GM12878 (cell line): ENCODE measurements at regions not wholly inside any gene's neighbourhood (a gene's known extent, or its start where the extent isn't known, plus 50 kb on each side); places are given as distances from the start of the nearest gene placed in this dataset.

Source experiments
- ATAC-seq: fragments of 200-7000 bp; cut with Tn5 transposase; 3 replicates; pipeline ENCODE4 v1.9.1; 2020; ENCODE audit warnings: mild to moderate bottlenecking, moderate library complexity
- BruUV-seq: library from RNA; stranded (reverse); fragments of 400-500 nt; replicated peaks from 2 replicates; lab custom pipeline; 2021; lab: Mats Ljungman, UMichigan
- CTCF ChIA-PET: fragments of 300-600 bp; sonication (Branson Sonifier 250); formaldehyde crosslinking; extraction: SDS; loops from one replicate; lab custom pipeline; 2021; ENCODE audit warnings: inconsistent platforms; lab: Yijun Ruan, JAX
- POLR2A ChIA-PET: fragments of 350-600 bp; formaldehyde crosslinking; extraction: SDS; loops from one replicate; lab custom pipeline; 2021; ENCODE audit warnings: inconsistent platforms; lab: Charles Lee
- RAD21 ChIA-PET: fragments of 300-600 bp; sonication (Branson Sonifier 250); formaldehyde crosslinking; loops from one replicate; lab custom pipeline; 2023; ENCODE audit warnings: antibody characterized with exemption; ENCODE audit not compliant: unreplicated experiment; lab: Charles Lee
- SMC1A ChIA-PET: fragments of 300-600 bp; sonication (Branson Sonifier 250); formaldehyde crosslinking; loops from one replicate; lab custom pipeline; 2023; ENCODE audit not compliant: unreplicated experiment, uncharacterized antibody; lab: Charles Lee
- DNase-seq: peaks from one replicate; pipeline ENCODE4 v3.0.0-alpha.2; 2011; ENCODE audit warnings: low read depth, low spot score
- FAIRE-seq: peaks from 3 replicates; lab custom pipeline; 2011; peaks lifted over from hg19 to GRCh38; lab: Jason Lieb, UNC
- H2AFZ ChIP-seq: 2 replicates; pipeline ENCODE4 v1.6.0; 2011; ENCODE audit warnings: low read depth, low read length, control low read depth; ENCODE audit not compliant: control insufficient read depth
- H3K27ac ChIP-seq: 2 replicates; pipeline ENCODE4 v1.5.1; 2011; ENCODE audit warnings: control low read depth; ENCODE audit not compliant: control insufficient read depth, insufficient read depth
- H3K27me3 ChIP-seq, 2 experiments: replicated peaks in 1 of 2; 2 replicates each; pipeline versions ENCODE4 v1.6.0 to v1.6.1; 2011; ENCODE audit warnings: low read length in 1 of 2; ENCODE audit not compliant: control insufficient read depth in 2 of 2, insufficient read depth in 2 of 2
- H3K36me3 ChIP-seq, 2 experiments: 2 replicates each; pipeline ENCODE4 v1.5.1; 2011; ENCODE audit warnings: low read length in 1 of 2; ENCODE audit not compliant: control insufficient read depth in 2 of 2, insufficient read depth in 2 of 2
- H3K4me1 ChIP-seq: 2 replicates; pipeline ENCODE4 v1.6.1; 2011; ENCODE audit warnings: mild to moderate bottlenecking, low read length, moderate library complexity, mixed read lengths; ENCODE audit not compliant: control insufficient read depth, insufficient read depth
- H3K4me2 ChIP-seq: 2 replicates; pipeline ENCODE4 v1.6.0; 2011; ENCODE audit warnings: control low read depth; ENCODE audit not compliant: control insufficient read depth, insufficient read depth
- H3K4me3 ChIP-seq: fragments of 200-600 bp; sonication (generic); 2 replicates; pipeline ENCODE4 v1.5.1; 2016
- H3K79me2 ChIP-seq: 2 replicates; pipeline ENCODE4 v1.6.0; 2011; ENCODE audit warnings: low read length; ENCODE audit not compliant: control insufficient read depth, insufficient read depth
- H3K9ac ChIP-seq: 2 replicates; pipeline ENCODE4 v1.8.0; 2011; ENCODE audit warnings: low read length, control low read depth, mixed read lengths; ENCODE audit not compliant: control insufficient read depth, insufficient read depth
- H3K9me3 ChIP-seq: replicated peaks from 3 replicates; pipeline ENCODE4 v1.5.1; 2011; ENCODE audit warnings: mild to moderate bottlenecking, low read length; ENCODE audit not compliant: control insufficient read depth, insufficient read depth
- H4K20me1 ChIP-seq: 2 replicates; pipeline ENCODE4 v1.6.0; 2011; ENCODE audit not compliant: control insufficient read depth, insufficient read depth
- FOXK2 ChIP-seq: fragments of 450-650 bp; IDR thresholded peaks from 2 replicates; pipeline ENCODE4 v1.6.1; 2017; ENCODE audit warnings: mild to moderate bottlenecking, moderate library complexity
- KAT2A ChIP-seq: conservative IDR thresholded peaks from 2 replicates; pipeline ENCODE4 v1.6.1; 2011; ENCODE audit warnings: low read depth, low read length; ENCODE audit not compliant: control insufficient read depth
- NFIC ChIP-seq: IDR thresholded peaks from 2 replicates; pipeline ENCODE4 v1.6.1; 2012; ENCODE audit warnings: low read depth, mild to moderate bottlenecking, inconsistent platforms, low read length, moderate library complexity
- PML ChIP-seq: IDR thresholded peaks from 2 replicates; pipeline ENCODE4 v1.6.1; 2012; ENCODE audit warnings: low read length, inconsistent platforms
- in situ Hi-C: fragments of 300-500 bp; cut with MboI; formaldehyde crosslinking; loops from 9 replicates; pipeline ENCODE4 v1.14.3; 2018; ENCODE audit warnings: mixed read lengths
- intact Hi-C: fragments of 100-400 bp; cut with micrococcal nuclease; formaldehyde crosslinking; loops from one replicate; pipeline ENCODE4 v1.14.2; 2022; ENCODE audit not compliant: unreplicated experiment
- TF ChIP-seq, protein P1 (sequence below): fragments of 450-650 bp; IDR thresholded peaks from 2 replicates; pipeline ENCODE4 v1.6.1; 2017; ENCODE audit warnings: mild to moderate bottlenecking, moderate library complexity
- TF ChIP-seq, protein P2 (sequence below): IDR thresholded peaks from 2 replicates; pipeline ENCODE4 v1.6.1; 2011; ENCODE audit warnings: borderline replicate concordance, low read depth, mild to moderate bottlenecking, moderate library complexity, low read length; ENCODE audit not compliant: insufficient read depth, poor library complexity, severe bottlenecking
- TF ChIP-seq, protein P3 (sequence below): IDR thresholded peaks from 2 replicates; pipeline ENCODE4 v1.6.1; 2011; ENCODE audit warnings: mild to moderate bottlenecking, low read depth, low read length, moderate library complexity; ENCODE audit not compliant: insufficient replicate concordance
- TF ChIP-seq, protein P4 (sequence below): IDR thresholded peaks from 2 replicates; pipeline ENCODE4 v1.6.1; 2012; ENCODE audit warnings: low read length, inconsistent platforms

DNA sequence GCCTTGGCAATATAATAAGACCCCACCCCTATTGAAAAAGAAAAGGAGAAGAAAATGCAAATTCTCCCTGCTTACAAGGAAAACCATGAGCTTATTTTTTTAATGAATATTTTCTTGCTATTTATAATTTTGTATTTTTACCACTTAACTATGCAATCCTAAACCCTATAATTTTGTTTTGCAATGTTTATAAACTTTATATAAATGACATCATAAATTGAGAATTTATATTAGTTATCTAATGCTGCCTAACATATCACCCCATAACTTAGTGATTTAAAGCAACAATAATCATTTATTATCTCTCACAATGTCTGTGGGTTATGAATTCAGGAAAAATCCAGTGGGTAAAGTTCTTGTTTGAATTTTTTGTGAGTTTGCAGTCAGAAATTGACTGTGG is 369.1 kb downstream of the TAF11L14 start:
- CTCF ChIA-PET = interaction anchor here (0.6 kb wide), 1 partner anchor 82 kb away, joined by 3 read pairs; no protein-coding TSS in a partner anchor
- RAD21 ChIA-PET = no interaction called here
- H2AFZ ChIP-seq = no peak overlapping the region
- H3K9ac ChIP-seq = no peak overlapping the region
- no TSS peak for BruUV-seq
- H3K4me1 ChIP-seq = no peaks in the 10 kb centered on the region
- no peaks in the 10 kb centered on the region for H3K36me3 ChIP-seq
- no peaks in the 10 kb centered on the region for H3K27me3 ChIP-seq
- H3K27ac ChIP-seq = no peak overlapping the region
- SMC1A ChIA-PET = interaction anchor here (1.2 kb wide), 1 partner anchor 787 kb away, joined by 4 read pairs; no protein-coding TSS in a partner anchor
- no peak for TF ChIP-seq PML
- TF ChIP-seq, protein P1, sequence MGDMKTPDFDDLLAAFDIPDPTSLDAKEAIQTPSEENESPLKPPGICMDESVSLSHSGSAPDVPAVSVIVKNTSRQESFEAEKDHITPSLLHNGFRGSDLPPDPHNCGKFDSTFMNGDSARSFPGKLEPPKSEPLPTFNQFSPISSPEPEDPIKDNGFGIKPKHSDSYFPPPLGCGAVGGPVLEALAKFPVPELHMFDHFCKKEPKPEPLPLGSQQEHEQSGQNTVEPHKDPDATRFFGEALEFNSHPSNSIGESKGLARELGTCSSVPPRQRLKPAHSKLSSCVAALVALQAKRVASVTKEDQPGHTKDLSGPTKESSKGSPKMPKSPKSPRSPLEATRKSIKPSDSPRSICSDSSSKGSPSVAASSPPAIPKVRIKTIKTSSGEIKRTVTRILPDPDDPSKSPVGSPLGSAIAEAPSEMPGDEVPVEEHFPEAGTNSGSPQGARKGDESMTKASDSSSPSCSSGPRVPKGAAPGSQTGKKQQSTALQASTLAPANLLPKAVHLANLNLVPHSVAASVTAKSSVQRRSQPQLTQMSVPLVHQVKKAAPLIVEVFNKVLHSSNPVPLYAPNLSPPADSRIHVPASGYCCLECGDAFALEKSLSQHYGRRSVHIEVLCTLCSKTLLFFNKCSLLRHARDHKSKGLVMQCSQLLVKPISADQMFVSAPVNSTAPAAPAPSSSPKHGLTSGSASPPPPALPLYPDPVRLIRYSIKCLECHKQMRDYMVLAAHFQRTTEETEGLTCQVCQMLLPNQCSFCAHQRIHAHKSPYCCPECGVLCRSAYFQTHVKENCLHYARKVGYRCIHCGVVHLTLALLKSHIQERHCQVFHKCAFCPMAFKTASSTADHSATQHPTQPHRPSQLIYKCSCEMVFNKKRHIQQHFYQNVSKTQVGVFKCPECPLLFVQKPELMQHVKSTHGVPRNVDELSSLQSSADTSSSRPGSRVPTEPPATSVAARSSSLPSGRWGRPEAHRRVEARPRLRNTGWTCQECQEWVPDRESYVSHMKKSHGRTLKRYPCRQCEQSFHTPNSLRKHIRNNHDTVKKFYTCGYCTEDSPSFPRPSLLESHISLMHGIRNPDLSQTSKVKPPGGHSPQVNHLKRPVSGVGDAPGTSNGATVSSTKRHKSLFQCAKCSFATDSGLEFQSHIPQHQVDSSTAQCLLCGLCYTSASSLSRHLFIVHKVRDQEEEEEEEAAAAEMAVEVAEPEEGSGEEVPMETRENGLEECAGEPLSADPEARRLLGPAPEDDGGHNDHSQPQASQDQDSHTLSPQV = no peak
- TF ChIP-seq, protein P2, sequence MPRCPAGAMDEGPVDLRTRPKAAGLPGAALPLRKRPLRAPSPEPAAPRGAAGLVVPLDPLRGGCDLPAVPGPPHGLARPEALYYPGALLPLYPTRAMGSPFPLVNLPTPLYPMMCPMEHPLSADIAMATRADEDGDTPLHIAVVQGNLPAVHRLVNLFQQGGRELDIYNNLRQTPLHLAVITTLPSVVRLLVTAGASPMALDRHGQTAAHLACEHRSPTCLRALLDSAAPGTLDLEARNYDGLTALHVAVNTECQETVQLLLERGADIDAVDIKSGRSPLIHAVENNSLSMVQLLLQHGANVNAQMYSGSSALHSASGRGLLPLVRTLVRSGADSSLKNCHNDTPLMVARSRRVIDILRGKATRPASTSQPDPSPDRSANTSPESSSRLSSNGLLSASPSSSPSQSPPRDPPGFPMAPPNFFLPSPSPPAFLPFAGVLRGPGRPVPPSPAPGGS = no peak
- TF ChIP-seq FOXK2 = no peak
- TF ChIP-seq, protein P3, sequence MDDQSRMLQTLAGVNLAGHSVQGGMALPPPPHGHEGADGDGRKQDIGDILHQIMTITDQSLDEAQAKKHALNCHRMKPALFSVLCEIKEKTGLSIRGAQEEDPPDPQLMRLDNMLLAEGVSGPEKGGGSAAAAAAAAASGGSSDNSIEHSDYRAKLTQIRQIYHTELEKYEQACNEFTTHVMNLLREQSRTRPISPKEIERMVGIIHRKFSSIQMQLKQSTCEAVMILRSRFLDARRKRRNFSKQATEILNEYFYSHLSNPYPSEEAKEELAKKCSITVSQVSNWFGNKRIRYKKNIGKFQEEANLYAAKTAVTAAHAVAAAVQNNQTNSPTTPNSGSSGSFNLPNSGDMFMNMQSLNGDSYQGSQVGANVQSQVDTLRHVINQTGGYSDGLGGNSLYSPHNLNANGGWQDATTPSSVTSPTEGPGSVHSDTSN = no peak
- TF ChIP-seq NFIC = no peak
- no peak for TF ChIP-seq KAT2A
- TF ChIP-seq, protein P4, sequence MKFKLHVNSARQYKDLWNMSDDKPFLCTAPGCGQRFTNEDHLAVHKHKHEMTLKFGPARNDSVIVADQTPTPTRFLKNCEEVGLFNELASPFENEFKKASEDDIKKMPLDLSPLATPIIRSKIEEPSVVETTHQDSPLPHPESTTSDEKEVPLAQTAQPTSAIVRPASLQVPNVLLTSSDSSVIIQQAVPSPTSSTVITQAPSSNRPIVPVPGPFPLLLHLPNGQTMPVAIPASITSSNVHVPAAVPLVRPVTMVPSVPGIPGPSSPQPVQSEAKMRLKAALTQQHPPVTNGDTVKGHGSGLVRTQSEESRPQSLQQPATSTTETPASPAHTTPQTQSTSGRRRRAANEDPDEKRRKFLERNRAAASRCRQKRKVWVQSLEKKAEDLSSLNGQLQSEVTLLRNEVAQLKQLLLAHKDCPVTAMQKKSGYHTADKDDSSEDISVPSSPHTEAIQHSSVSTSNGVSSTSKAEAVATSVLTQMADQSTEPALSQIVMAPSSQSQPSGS = no peak
- TF ChIP-seq, all 136 proteins: peak for 0
- FAIRE-seq = no peak
- Histone ChIP-seq H4K20me1 (no peaks in the 10 kb centered on the region), H3K4me2 (no peak overlapping the region), H3K4me3 (no peak overlapping the region), H3K9me3 (no peaks in the 10 kb centered on the region), H3K79me2 (no peaks in the 10 kb centered on the region)
- no peak for DNase-seq
- ATAC-seq = no peak
- POLR2A ChIA-PET = no interaction called here
- intact Hi-C loops (no loop called here), in situ Hi-C loops (no loop called here)
